H9 (cell line): ENCODE measurements at regions not wholly inside any gene's neighbourhood (a gene's known extent, or its start where the extent isn't known, plus 50 kb on each side); places are given as distances from the start of the nearest gene placed in this dataset.

Experiments
- DNase-seq: peaks from one replicate; pipeline ENCODE4 v3.0.0-alpha.2; 2017
- H2AFZ ChIP-seq: one replicate; pipeline ENCODE4 v1.6.1; 2013; ENCODE audit warnings: mild to moderate bottlenecking, low read length, control low read depth, moderate library complexity
- H2AK5ac ChIP-seq: 2 replicates; pipeline ENCODE4 v1.6.1; 2013; ENCODE audit warnings: low read length, control low read depth, mixed read lengths; ENCODE audit not compliant: insufficient read length
- H2BK120ac ChIP-seq: one replicate; pipeline ENCODE4 v1.6.1; 2013; ENCODE audit warnings: low read depth, mild to moderate bottlenecking, low read length, control low read depth, inconsistent platforms; ENCODE audit not compliant: poor library complexity, severe bottlenecking
- H2BK12ac ChIP-seq: 2 replicates; pipeline ENCODE4 v1.6.1; 2013; ENCODE audit warnings: low read length, control low read depth, mixed read lengths, low read depth; ENCODE audit not compliant: insufficient read length
- H2BK15ac ChIP-seq: 2 replicates; pipeline ENCODE4 v1.6.1; 2013; ENCODE audit warnings: low read depth, low read length, control low read depth
- H2BK20ac ChIP-seq: one replicate; pipeline ENCODE4 v1.6.1; 2013; ENCODE audit warnings: low read depth, mild to moderate bottlenecking, low read length, control low read depth, inconsistent platforms; ENCODE audit not compliant: poor library complexity, severe bottlenecking
- H2BK5ac ChIP-seq: 2 replicates; pipeline ENCODE4 v1.6.1; 2013; ENCODE audit warnings: low read length, control low read depth, mixed read lengths; ENCODE audit not compliant: insufficient read length
- H3K14ac ChIP-seq: 2 replicates; pipeline ENCODE4 v1.6.1; 2013; ENCODE audit warnings: low read length, control low read depth; ENCODE audit not compliant: insufficient read depth
- H3K18ac ChIP-seq: 2 replicates; pipeline ENCODE4 v1.6.1; 2013; ENCODE audit warnings: low read depth, mild to moderate bottlenecking, mixed read lengths, low read length, control low read depth; ENCODE audit not compliant: insufficient read length
- H3K23ac ChIP-seq: 2 replicates; pipeline ENCODE4 v1.6.1; 2013; ENCODE audit warnings: low read length, control low read depth, mixed read lengths, low read depth; ENCODE audit not compliant: insufficient read length
- H3K23me2 ChIP-seq: 2 replicates; pipeline ENCODE4 v1.6.1; 2013; ENCODE audit warnings: low read depth, mild to moderate bottlenecking, mixed read lengths, low read length, control low read depth; ENCODE audit not compliant: insufficient read length, poor library complexity, severe bottlenecking
- H3K27ac ChIP-seq: 2 replicates; pipeline ENCODE4 v1.5.1; 2013; ENCODE audit warnings: low read length, control low read depth, mixed read lengths, low read depth; ENCODE audit not compliant: insufficient read length
- H3K27me3 ChIP-seq: 2 replicates; pipeline ENCODE4 v1.6.1; 2013; ENCODE audit warnings: low read length, control low read depth, inconsistent platforms; ENCODE audit not compliant: insufficient read depth
- H3K4ac ChIP-seq: 2 replicates; pipeline ENCODE4 v1.6.1; 2013; ENCODE audit warnings: low read depth, mild to moderate bottlenecking, control low read depth, inconsistent platforms, low read length, moderate library complexity
- H3K4me1 ChIP-seq: 2 replicates; pipeline ENCODE4 v1.6.1; 2013; ENCODE audit warnings: low read length, control low read depth, inconsistent platforms; ENCODE audit not compliant: insufficient read depth
- H3K4me2 ChIP-seq: 2 replicates; pipeline ENCODE4 v1.6.1; 2013; ENCODE audit warnings: low read length, control low read depth, mixed read lengths; ENCODE audit not compliant: insufficient read length, insufficient read depth
- H3K56ac ChIP-seq: 2 replicates; pipeline ENCODE4 v1.6.1; 2013; ENCODE audit warnings: low read depth, mild to moderate bottlenecking, mixed read lengths, low read length, control low read depth; ENCODE audit not compliant: insufficient read length
- H3K79me1 ChIP-seq: 2 replicates; pipeline ENCODE4 v1.6.1; 2013; ENCODE audit warnings: low read depth, mild to moderate bottlenecking, moderate library complexity, low read length, control low read depth, inconsistent platforms; ENCODE audit not compliant: insufficient read depth, poor library complexity, severe bottlenecking
- H3K79me2 ChIP-seq: 2 replicates; pipeline ENCODE4 v1.6.1; 2013; ENCODE audit warnings: low read length, control low read depth, inconsistent platforms; ENCODE audit not compliant: insufficient read depth
- H3K9ac ChIP-seq: 2 replicates; pipeline ENCODE4 v1.6.1; 2013; ENCODE audit warnings: low read length, control low read depth, mixed read lengths; ENCODE audit not compliant: insufficient read length; ENCODE audit errors: extremely low read depth
- H3K9me3 ChIP-seq: one replicate; pipeline ENCODE4 v1.6.1; 2013; ENCODE audit warnings: low read depth, low read length, inconsistent platforms; ENCODE audit not compliant: control insufficient read depth
- H3T11ph ChIP-seq: one replicate; pipeline ENCODE4 v1.6.1; 2013; ENCODE audit warnings: mild to moderate bottlenecking, low read length, control low read depth, inconsistent platforms
- H4K20me1 ChIP-seq: one replicate; pipeline ENCODE4 v1.6.1; 2013; ENCODE audit not compliant: control insufficient read depth, insufficient read length, insufficient read depth
- H4K5ac ChIP-seq: 2 replicates; pipeline ENCODE4 v1.6.1; 2013; ENCODE audit warnings: low read depth, mild to moderate bottlenecking, mixed read lengths, low read length, control low read depth; ENCODE audit not compliant: insufficient read length
- H4K8ac ChIP-seq: replicated peaks from 2 replicates; pipeline ENCODE4 v1.6.1; 2013; ENCODE audit warnings: low read length, control low read depth, mixed read lengths, low read depth; ENCODE audit not compliant: insufficient read length
- H4K91ac ChIP-seq: 2 replicates; pipeline ENCODE4 v1.6.1; 2013; ENCODE audit warnings: low read depth, mild to moderate bottlenecking, moderate library complexity, mixed read lengths, low read length, control low read depth; ENCODE audit not compliant: insufficient read length
- H3K27ac Mint-ChIP-seq, 3 experiments: 2 replicates in 2 of 3; 3 replicates in 1 of 3; pipeline ENCODE4 v1.8.0; 2020 to 2021; ENCODE audit warnings: mixed read lengths in 3 of 3, mild to moderate bottlenecking in 1 of 3, moderate library complexity in 1 of 3
- H3K27me3 Mint-ChIP-seq: 2 replicates; pipeline ENCODE4 v1.8.0; 2021; ENCODE audit warnings: low read depth, mild to moderate bottlenecking, moderate library complexity, mixed read lengths
- H3K36me3 Mint-ChIP-seq, 3 experiments: 2 replicates in 2 of 3; 3 replicates in 1 of 3; pipeline ENCODE4 v1.8.0; 2020 to 2021; ENCODE audit warnings: low read depth in 3 of 3, mixed read lengths in 3 of 3; ENCODE audit not compliant: insufficient read depth in 1 of 3
- H3K4me1 Mint-ChIP-seq, 2 experiments: 2 replicates each; pipeline ENCODE4 v1.8.0; 2020; ENCODE audit warnings: mixed read lengths in 2 of 2
- H3K4me3 Mint-ChIP-seq, 2 experiments: 2 replicates in 1 of 2; 3 replicates in 1 of 2; pipeline ENCODE4 v1.8.0; 2020 to 2021; ENCODE audit warnings: mild to moderate bottlenecking in 2 of 2, mixed read lengths in 2 of 2, moderate library complexity in 1 of 2
- H3K9me3 Mint-ChIP-seq, 2 experiments: 2 replicates in 1 of 2; 3 replicates in 1 of 2; pipeline ENCODE4 v1.8.0; 2020; ENCODE audit warnings: mild to moderate bottlenecking in 2 of 2, mixed read lengths in 2 of 2, moderate library complexity in 1 of 2
- WGBS: extraction: QIAGEN DNeasy Blood & Tissue Kit; methylation state at CpG from one replicate; pipeline ENCODE4 v1.1.7; 2013; ENCODE audit warnings: missing lambda C conversion rate, low lambda C conversion rate, mixed read lengths; ENCODE audit not compliant: insufficient read length; ENCODE audit errors: extremely low coverage; 5-methylcytosine and 5-hydroxymethylcytosine counted together
- TF ChIP-seq, protein P1 (sequence below): fragments of 200-600 bp; sonication (generic); conservative IDR thresholded peaks from 3 replicates; pipeline ENCODE4 v1.8.0; 2021; ENCODE audit warnings: antibody characterized with exemption, mild to moderate bottlenecking

DNA sequence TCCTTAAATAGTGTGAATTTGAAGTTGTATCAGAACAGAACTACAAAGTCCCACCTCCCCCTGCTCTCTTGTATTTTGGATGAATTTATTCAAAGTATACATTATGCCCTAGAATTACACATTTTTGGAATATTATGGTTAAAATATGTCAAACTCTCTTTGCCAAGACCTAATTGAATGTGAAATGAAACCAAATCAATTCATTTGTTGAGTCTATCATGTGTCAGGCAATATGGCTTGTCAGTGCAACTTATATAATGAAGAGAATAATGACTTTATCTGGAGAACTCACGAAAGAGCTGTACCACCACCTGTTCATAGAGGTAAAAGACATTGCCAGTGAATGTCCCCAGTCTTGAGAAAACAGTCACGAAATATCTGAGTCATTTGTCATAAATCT, 106.8 kb downstream of the TUSC1 start:
- no peak overlapping the region for H3T11ph ChIP-seq
- TF ChIP-seq, protein P1, sequence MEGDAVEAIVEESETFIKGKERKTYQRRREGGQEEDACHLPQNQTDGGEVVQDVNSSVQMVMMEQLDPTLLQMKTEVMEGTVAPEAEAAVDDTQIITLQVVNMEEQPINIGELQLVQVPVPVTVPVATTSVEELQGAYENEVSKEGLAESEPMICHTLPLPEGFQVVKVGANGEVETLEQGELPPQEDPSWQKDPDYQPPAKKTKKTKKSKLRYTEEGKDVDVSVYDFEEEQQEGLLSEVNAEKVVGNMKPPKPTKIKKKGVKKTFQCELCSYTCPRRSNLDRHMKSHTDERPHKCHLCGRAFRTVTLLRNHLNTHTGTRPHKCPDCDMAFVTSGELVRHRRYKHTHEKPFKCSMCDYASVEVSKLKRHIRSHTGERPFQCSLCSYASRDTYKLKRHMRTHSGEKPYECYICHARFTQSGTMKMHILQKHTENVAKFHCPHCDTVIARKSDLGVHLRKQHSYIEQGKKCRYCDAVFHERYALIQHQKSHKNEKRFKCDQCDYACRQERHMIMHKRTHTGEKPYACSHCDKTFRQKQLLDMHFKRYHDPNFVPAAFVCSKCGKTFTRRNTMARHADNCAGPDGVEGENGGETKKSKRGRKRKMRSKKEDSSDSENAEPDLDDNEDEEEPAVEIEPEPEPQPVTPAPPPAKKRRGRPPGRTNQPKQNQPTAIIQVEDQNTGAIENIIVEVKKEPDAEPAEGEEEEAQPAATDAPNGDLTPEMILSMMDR, result no peak

More for the DNA sequence above, 106.8 kb downstream of the TUSC1 start:
- Histone ChIP-seq H3K9me3 (no peaks in the 10 kb centered on the region), H2AFZ (no peak overlapping the region), H3K23ac (no peak overlapping the region), H4K91ac (no peak overlapping the region), H2BK15ac (no peak overlapping the region), H4K20me1 (no peaks in the 10 kb centered on the region), H3K27ac (no peak overlapping the region), H3K4me1 (no peaks in the 10 kb centered on the region), H3K14ac (no peak overlapping the region), H3K4ac (no peak overlapping the region), H3K9ac (no peak overlapping the region), H3K4me2 (no peak overlapping the region), H3K79me2 (no peaks in the 10 kb centered on the region), H2BK20ac (no peak overlapping the region), H3K56ac (no peak overlapping the region), H4K5ac (no peak overlapping the region), H2BK5ac (no peak overlapping the region), H3K23me2 (no peaks in the 10 kb centered on the region), H3K18ac (no peak overlapping the region), H2BK12ac (no peak overlapping the region), H2AK5ac (no peak overlapping the region), H3K79me1 (no peaks in the 10 kb centered on the region), H3K27me3 (no peaks in the 10 kb centered on the region), H2BK120ac (no peak overlapping the region), H4K8ac (no peak overlapping the region)
- Mint-ChIP-seq H3K4me3 (no peak overlapping the region), H3K9me3 (no peaks in the 10 kb centered on the region), H3K4me1 (peaks cover 0 to 3% of the 10 kb centered on the region in 2 experiments; a peak in 2 of 4 replicates), H3K27ac (no peak overlapping the region), H3K27me3 (no peaks in the 10 kb centered on the region), H3K36me3 (no peaks in the 10 kb centered on the region)
- WGBS, result no CpG with 5 or more reads among the region's 2 CpGs
- no peak for DNase-seq
